ENCODE measurements at regions not wholly inside any gene's neighbourhood (a gene's known extent, or its start where the extent isn't known, plus 50 kb on each side); places are given as distances from the start of the nearest gene placed in this dataset.
"Not testable (repeated sequence)": the region's sequence is repeated elsewhere in the genome, so short reads cannot be mapped to it uniquely, and the experiment has no call there.

- not testable (repeated sequence) for DNase-seq
These were observed 291.6 kb downstream of the HGF start for GRCh38 chr7:81478201-81478600.

GRCh38 chr7:81473236-81473635 is 296.6 kb downstream of the HGF start:
- no peak for DNase-seq

GRCh38 chr7:81470724-81471379 is 299.0 kb downstream of the HGF start:
- DNase-seq = no peak

GRCh38 chr7:81469869-81470723 is 299.8 kb downstream of the HGF start:
- DNase-seq = peak; percentile 46 to 66

GRCh38 chr7:81469153-81469868 is 300.5 kb downstream of the HGF start:
- no peak for DNase-seq

GRCh38 chr7:81468526-81468925 is 301.3 kb downstream of the HGF start:
- DNase-seq = no peak

GRCh38 chr7:81467964-81468363 is 301.9 kb downstream of the HGF start:
- DNase-seq = no peak

- DNase-seq = no peak
These were observed 307.2 kb downstream of the HGF start for GRCh38 chr7:81462672-81463071.

GRCh38 chr7:81460250-81461045 is 309.4 kb downstream of the HGF start:
- peak in 1 of 2 donors; percentile 25 for DNase-seq

- DNase-seq = no peak
These were observed 310.4 kb downstream of the HGF start for GRCh38 chr7:81459485-81459884.

GRCh38 chr7:81457852-81458522 is 311.9 kb downstream of the HGF start:
- DNase-seq = peak in 1 of 2 donors; percentile 19

- not testable (repeated sequence) for DNase-seq
These were observed 316.1 kb downstream of the HGF start for GRCh38 chr7:81453770-81454169.

GRCh38 chr7:81449105-81449504 is 320.7 kb downstream of the HGF start:
- no peak for DNase-seq

- DNase-seq = peak; percentile 29 to 51
These were observed 322.4 kb downstream of the HGF start for GRCh38 chr7:81447351-81447952.

- no peak for DNase-seq
These were observed 323.6 kb downstream of the HGF start for GRCh38 chr7:81446212-81446611.

GRCh38 chr7:81445462-81445861 is 324.4 kb downstream of the HGF start:
- no peak for DNase-seq

- DNase-seq = no peak
These were observed 328.1 kb downstream of the HGF start for GRCh38 chr7:81441750-81442149.

GRCh38 chr7:81439591-81439990 is 330.3 kb downstream of the HGF start:
- DNase-seq = no peak

GRCh38 chr7:81437160-81437559 is 332.7 kb downstream of the HGF start:
- DNase-seq = not testable (repeated sequence)

- DNase-seq = no peak
These were observed 336.0 kb downstream of the HGF start for GRCh38 chr7:81433692-81434331.

GRCh38 chr7:81433206-81433605 is 336.6 kb downstream of the HGF start:
- no peak for DNase-seq

Measured in inflammatory macrophage (primary cell).